Activated CD4-positive, CD25-positive, alpha-beta regulatory T cell treated with anti-CD3 and anti-CD28 coated beads, Interleukin-2, amount 50 U/mL, for 24 hours (primary cell): ENCODE measurements at regions not wholly inside any gene's neighbourhood (a gene's known extent, or its start where the extent isn't known, plus 50 kb on each side); places are given as distances from the start of the nearest gene placed in this dataset.

ENCODE experiments used
- ATAC-seq, 2 donors: fragments of 150-1000 bp; cut with Tn5 transposase; one replicate each; pipeline ENCODE4 v1.10.0; 2021; ENCODE audit warnings: mild to moderate bottlenecking in 1 of 2, moderate library complexity in 1 of 2

GRCh38 chr3:42037318-42037945, 53.7 kb upstream of the TRAK1 start:
- ATAC-seq, result peak in 1 of 2 donors; percentile 48

GRCh38 chr3:42036483-42036823, 54.7 kb upstream of the TRAK1 start:
- ATAC-seq, result no peak

- no peak for ATAC-seq
These were observed 55.2 kb upstream of the TRAK1 start for GRCh38 chr3:42035816-42036482.

- ATAC-seq, result no peak
These were observed 56.1 kb upstream of the TRAK1 start for GRCh38 chr3:42035007-42035406.

- no peak for ATAC-seq
These were observed 57.4 kb upstream of the TRAK1 start for GRCh38 chr3:42033741-42034140.

GRCh38 chr3:42032693-42033349, 58.3 kb upstream of the TRAK1 start:
- ATAC-seq, result no peak

GRCh38 chr3:42031808-42032480, 59.2 kb upstream of the TRAK1 start:
- no peak for ATAC-seq

- ATAC-seq, result no peak
These were observed 62.7 kb upstream of the TRAK1 start for GRCh38 chr3:42028474-42028873.

GRCh38 chr3:42027571-42027970, 63.6 kb upstream of the TRAK1 start:
- no peak for ATAC-seq

GRCh38 chr3:42025370-42026138, 63.7 kb upstream of the ULK4 start:
- ATAC-seq, result no peak

- no peak for ATAC-seq
These were observed 62.9 kb upstream of the ULK4 start for GRCh38 chr3:42024591-42025351.

- ATAC-seq, result peak; percentile 77 to 82
These were observed 61.5 kb upstream of the ULK4 start for GRCh38 chr3:42023380-42023779.

GRCh38 chr3:42022355-42022754, 60.5 kb upstream of the ULK4 start:
- no peak for ATAC-seq

GRCh38 chr3:42020684-42021307, 58.9 kb upstream of the ULK4 start:
- ATAC-seq, result peak; percentile 53 to 68

- no peak for ATAC-seq
These were observed 58.0 kb upstream of the ULK4 start for GRCh38 chr3:42019953-42020260.

GRCh38 chr3:42019144-42019952, 57.4 kb upstream of the ULK4 start:
- ATAC-seq, result no peak

GRCh38 chr3:42014921-42015533, 53.1 kb upstream of the ULK4 start:
- ATAC-seq, result no peak

- no peak for ATAC-seq
These were observed 52.6 kb upstream of the ULK4 start for GRCh38 chr3:42014458-42014920.

GRCh38 chr3:42013691-42014457, 52.0 kb upstream of the ULK4 start:
- ATAC-seq, result peak; percentile 14 to 19
